GM12875 (cell line): ENCODE measurements at regions not wholly inside any gene's neighbourhood (a gene's known extent, or its start where the extent isn't known, plus 50 kb on each side); places are given as distances from the start of the nearest gene placed in this dataset.
"Not testable (repeated sequence)": the region's sequence is repeated elsewhere in the genome, so short reads cannot be mapped to it uniquely, and the experiment has no call there.

Experiments used
- H3K4me3 ChIP-seq: one replicate; pipeline ENCODE4 v1.5.1; 2011; ENCODE audit warnings: low read depth, low read length, control low read depth
- TF ChIP-seq, protein P1 (sequence below): IDR thresholded peaks from 2 replicates; pipeline ENCODE4 v1.5.1; 2011; ENCODE audit warnings: low read depth, mild to moderate bottlenecking, control low read depth, inconsistent platforms, low read length, moderate library complexity, borderline replicate concordance; ENCODE audit not compliant: insufficient read depth

DNA sequence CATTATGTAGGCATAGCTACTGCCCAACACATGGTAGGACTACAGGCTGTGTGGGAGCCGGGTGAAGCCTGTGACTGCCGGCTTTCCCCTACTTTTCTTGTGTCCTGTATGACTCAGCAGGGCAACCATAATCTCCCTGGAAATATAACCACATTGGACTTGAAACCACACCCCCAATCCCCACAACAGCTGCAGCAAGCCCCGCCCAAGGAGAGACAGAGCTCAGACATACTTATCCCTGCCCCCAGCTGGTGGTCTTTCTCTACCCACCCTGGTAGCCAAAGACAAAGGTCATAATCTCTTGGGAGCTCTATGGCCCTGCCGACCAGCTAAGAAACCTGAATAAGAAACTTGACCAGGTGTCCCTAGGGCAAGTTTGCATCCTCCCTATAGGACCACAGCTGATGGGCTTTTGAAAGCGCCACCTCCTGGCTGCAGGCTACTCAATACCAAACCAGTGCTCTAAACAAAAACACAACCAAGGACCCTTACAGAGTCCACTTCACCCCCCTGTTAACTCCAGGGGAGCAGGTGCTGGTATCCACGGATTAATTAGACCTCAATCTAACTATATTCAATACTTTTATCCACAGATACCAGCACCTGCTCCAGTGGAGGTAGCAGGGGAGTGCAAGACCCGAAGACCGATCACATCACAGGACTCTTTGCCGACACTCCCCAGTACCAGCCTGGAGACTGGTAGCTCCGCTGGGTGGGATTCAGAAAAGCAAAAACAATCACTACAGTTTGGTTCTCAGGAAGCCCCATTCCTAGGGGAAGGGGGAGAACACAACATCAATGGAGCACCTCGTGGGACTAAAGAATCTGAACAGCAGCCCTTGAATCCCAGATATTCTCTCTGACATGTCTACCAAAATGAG lies 91.2 kb downstream of the IRX5 start:
- H3K4me3 ChIP-seq: no peak overlapping the region
- TF ChIP-seq, protein P1, sequence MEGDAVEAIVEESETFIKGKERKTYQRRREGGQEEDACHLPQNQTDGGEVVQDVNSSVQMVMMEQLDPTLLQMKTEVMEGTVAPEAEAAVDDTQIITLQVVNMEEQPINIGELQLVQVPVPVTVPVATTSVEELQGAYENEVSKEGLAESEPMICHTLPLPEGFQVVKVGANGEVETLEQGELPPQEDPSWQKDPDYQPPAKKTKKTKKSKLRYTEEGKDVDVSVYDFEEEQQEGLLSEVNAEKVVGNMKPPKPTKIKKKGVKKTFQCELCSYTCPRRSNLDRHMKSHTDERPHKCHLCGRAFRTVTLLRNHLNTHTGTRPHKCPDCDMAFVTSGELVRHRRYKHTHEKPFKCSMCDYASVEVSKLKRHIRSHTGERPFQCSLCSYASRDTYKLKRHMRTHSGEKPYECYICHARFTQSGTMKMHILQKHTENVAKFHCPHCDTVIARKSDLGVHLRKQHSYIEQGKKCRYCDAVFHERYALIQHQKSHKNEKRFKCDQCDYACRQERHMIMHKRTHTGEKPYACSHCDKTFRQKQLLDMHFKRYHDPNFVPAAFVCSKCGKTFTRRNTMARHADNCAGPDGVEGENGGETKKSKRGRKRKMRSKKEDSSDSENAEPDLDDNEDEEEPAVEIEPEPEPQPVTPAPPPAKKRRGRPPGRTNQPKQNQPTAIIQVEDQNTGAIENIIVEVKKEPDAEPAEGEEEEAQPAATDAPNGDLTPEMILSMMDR: no peak

DNA sequence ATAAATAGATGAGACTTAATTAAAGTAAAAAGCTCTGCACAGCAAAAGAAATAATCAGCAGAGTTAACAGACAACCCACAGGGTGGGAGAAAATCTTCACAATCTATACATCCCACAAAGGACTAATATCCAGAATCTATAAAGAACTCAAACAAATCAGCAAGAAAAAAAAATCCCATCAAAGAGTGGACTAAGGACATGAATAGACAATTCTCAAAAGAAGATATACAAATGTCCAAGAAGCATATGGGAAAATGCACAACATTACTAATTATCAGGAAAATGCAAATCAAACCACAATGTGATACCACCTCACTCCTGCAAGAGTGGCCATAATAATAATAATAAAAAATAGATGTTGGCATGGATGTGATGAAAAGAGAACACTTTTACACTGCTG lies 96.6 kb downstream of the IRX5 start:
- not testable (repeated sequence) for H3K4me3 ChIP-seq

DNA sequence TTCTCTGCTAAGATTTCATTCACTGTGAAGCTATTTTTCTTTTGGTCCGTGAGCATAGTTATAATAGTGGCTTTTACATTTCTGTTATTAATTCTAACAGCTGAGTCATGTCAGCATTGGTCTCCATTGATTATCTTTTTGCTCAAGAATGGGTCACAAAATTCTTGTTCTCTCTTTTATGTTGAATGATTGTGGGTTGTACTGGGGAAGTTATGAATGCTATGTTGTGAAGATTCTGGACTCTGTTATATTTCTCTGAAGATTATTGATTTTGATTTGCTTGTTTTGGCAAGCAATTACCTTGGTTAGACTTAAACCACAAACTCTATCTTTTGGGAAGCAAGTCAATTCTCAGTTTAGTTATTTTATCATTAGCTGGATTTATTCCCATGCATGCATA lies 98.8 kb downstream of the IRX5 start:
- TF ChIP-seq, protein P1: no peak
- no peak overlapping the region for H3K4me3 ChIP-seq

DNA sequence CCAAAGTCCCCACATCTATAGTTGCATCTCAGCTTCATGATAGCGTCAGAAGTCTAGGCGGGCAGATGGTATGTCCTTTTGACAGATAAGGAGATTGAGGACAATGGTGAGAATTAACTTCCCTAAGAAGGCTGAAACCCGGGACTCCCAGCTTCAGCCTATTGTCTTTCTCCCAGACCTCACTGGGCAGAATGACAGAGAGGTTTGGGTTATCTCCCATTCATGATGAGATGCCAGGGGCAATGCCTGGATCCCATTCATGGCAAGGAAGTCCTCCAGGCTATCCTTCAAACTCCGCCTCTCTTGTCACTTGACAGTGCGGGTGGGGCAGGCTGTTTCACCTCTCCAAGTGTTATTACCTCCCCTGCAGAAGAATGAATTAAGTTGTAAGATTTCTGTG lies 100.3 kb downstream of the IRX5 start:
- TF ChIP-seq, protein P1: no peak
- H3K4me3 ChIP-seq: no peak overlapping the region

DNA sequence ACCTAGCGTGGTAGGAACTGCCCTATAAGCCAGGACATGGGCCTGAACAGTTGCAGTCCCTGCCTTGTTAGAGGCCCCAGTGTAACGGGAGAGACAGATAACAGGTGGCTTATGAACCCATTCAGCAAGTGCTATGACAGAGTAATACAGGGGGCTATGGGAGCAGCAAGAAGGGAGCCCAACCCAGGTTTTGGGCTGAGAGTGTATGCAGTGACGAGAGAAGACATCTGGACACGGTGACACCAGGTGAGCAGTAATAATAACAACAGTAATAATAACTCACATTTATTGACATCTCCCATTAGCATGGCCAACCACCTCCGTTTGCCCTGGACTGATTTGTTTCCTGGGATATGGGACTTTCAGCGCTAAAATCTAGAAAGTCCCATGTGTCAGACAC lies 100.8 kb downstream of the IRX5 start:
- no peak overlapping the region for H3K4me3 ChIP-seq
- TF ChIP-seq, protein P1: no peak

DNA sequence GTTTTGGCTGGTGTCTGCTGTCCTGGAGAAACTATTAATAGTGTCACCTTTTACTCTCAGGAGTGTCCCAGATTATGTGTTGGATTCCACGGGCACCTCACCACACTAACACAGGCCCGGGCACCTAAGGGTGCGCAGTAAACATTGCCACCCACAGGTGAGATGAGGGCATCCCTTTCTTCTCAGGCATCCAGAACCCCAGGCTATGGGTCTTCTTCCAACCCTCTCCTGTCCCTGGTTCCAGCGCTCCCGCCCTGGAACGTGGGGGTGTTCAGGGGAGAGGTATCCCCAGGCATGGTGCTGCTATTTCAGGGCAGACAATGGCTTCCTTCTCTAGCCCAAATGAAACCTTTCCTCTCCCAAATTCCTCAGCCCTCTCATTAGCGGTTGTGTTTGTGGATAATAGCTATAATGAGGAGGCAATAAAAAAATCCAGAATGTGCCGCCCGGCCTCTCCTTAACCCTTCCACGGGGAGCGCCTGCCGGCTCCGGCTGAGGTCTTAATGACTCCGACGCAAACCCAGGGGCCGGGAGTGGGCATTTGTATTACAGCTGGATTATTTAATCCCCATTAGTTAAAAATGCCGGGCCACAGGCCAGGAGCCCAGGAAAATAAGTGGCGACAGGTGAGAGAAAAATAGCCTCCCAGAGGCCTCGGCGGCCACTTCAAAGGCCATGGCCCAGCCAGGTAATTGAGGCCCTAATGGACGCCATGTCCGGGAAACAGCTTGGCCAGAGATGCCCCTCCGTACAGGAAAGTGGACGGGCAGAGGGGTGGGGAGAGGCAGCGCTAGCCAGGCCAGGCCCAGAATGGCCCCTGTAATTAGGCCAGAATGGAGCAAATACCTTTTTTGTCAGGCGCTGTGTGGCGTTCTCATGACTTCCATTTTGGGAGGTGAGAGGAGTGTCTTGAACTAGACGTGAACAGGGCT lies 102.8 kb downstream of the IRX5 start:
- TF ChIP-seq, protein P1: no peak
- H3K4me3 ChIP-seq: no peak overlapping the region

DNA sequence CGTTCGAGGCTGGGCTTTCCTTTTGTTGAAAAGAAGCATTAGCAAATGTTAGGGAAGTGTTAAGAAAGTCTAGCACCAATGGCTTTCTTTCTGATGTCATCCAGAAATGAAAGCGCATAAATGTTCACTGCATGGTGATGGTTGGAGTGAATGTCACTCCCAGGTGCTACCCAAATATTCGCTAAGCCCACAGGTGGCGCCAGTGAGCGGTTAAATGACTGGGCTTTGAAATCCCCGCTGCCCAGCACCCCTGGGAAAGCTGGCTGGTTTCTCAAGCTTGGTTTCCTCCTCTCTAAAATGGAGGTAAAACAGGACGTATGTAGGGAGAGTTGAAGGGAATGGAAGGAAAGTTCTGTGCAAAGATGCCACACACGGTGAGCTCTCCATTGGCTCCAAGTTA lies 104.4 kb downstream of the IRX5 start:
- TF ChIP-seq, protein P1: peak; percentile 54; the same call in 1 of the 2 replicates
- no peak overlapping the region for H3K4me3 ChIP-seq
